GM18511 (cell line): ENCODE measurements at regions not wholly inside any gene's neighbourhood (a gene's known extent, or its start where the extent isn't known, plus 50 kb on each side); places are given as distances from the start of the nearest gene placed in this dataset.
"Not testable (repeated sequence)": the region's sequence is repeated elsewhere in the genome, so short reads cannot be mapped to it uniquely, and the experiment has no call there.

Experiments used
- ATAC-seq: cut with Tn5 transposase; IDR thresholded peaks from one replicate; pipeline ENCODE4 v1.9.1; 2021; ENCODE audit warnings: mild to moderate bottlenecking, moderate library complexity; ENCODE audit not compliant: unreplicated experiment

DNA sequence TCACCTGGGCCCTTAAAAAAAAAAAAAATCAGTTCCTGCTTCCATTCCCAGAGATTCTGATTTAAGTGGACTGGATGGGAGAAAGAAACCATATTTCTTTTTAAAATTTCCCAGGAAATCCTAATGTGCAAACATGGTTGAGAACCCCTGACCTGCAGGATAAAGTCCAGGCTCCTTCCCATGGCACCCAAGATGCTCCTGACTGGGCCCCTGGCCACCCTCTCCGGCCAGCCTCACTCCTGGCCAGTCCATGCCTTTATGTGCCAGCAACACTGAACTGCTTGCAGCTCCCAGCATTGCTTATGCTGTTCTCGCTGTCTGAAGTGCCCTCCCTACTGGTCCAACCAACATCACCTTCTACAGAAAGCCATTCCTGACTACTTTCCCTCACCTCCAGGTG, 93.9 kb downstream of the TEX35 start:
- ATAC-seq: no peak

DNA sequence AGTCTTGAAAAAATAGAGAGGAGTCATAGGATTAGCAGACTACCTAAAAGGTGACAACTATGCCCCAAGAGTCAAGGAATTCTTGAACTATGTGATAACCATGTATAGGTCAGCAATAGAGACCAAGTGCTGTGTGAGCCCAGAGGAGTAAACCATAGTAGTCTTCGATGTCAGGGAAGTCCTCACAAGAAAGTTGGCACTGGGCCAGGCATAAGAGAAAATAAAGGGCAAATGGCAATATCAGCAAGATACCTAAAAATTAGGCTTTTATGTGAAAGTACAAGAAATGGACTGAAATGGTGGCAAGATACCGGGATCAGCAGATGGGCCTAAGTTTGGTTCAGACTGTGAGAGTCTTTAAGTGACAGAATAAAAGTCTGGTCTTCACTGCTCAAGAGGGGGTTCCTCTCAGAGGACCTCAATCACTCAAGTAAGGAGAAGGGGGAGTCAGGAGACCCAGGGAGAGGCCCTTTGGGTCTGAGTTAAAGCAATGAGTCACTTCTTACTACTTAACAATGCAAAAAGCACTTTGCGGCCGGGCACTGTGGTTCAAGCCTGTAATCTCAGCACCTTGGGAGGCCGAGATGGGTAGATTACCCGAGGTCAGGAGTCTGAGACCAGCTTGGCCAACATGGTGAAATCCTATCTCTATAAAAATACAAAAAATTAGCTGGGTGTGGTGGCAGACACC, 95.0 kb downstream of the TEX35 start:
- ATAC-seq: peak; percentile 42

DNA sequence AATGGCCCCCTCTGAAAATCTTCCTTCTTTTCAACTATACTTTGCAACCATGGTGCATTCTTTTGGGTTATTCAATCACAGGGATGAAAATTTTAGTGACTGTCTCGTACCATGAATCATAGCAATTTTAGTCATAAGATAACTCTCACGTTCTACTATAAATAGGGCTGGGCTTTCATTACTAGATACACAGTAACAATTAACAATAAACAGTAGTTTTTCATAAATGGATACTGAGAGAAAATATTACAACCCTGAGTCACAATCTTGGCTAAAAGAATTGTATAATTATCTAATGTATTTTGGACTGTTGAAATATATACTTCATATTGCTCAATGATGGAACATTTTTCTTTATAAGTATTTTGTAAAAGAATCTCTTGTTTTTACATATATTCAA, 96.1 kb downstream of the TEX35 start:
- no peak for ATAC-seq

GRCh38 chr1:178610690-178611410, 97.9 kb downstream of the TEX35 start:
- ATAC-seq: not testable (repeated sequence)

GRCh38 chr1:178612261-178612660, 99.4 kb downstream of the TEX35 start:
- ATAC-seq: no peak

- ATAC-seq: no peak
Observed at GRCh38 chr1:178613271-178613945, 100.5 kb downstream of the TEX35 start.

DNA sequence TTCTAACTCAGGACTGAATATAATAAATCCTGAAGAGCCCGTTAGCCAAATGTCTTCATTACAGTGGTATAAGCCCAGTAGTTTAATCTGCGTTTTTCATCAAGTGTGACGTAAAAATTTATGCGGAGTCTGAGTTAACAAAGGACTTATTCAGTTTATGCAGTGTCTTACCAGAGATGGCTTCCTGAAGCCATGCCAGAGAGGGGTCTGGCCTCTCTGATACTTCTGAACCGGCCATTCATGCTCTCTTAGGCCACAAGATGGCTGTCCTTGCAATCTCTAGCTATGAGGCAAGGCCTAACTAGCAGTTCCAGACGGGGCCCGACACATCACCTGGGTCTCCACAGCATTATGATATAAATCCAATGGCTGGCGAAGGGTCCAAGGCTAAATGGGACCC, 101.4 kb downstream of the TEX35 start:
- ATAC-seq: no peak

DNA sequence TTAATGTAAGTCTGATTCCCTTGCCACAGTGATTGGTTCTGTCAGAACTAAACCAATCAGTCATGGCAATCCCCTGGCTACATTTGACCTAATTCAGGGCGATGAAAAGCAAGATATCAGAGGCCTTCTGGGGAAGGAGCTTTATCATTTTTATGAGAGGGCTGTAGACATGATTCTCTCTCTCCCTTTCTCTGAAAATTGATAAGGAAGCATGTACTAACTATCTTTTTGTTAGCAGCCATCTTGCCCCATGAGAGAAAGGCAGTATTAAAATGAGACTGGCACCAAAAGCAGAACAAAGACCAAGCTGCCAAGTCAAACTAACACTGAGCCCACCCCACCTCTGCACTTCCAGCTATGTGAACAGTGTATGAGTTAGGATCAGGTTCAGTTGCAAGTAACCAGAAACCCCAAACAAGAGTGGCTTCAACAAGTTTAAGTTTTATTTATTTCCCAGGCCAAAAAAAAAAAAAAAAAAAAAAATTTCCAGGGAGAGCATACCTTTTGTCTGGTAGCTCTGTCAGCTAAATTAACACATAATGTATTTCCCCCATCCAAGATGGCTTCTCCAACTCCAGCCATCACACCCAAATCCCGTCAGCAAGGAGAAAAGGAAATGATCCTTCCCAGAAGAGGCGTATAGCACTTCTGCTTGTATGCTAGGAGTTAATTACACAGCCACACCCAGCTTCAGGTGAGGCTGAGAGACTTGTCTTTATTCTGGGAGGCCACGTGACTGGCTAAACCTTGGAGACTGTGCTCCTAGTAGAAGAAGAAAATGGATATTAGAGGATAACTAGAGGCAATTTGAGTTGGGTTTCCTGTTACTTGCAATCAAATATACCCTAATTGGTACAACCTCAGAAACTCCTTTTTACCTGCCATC, 105.8 kb upstream of the RALGPS2 start:
- ATAC-seq: no peak

DNA sequence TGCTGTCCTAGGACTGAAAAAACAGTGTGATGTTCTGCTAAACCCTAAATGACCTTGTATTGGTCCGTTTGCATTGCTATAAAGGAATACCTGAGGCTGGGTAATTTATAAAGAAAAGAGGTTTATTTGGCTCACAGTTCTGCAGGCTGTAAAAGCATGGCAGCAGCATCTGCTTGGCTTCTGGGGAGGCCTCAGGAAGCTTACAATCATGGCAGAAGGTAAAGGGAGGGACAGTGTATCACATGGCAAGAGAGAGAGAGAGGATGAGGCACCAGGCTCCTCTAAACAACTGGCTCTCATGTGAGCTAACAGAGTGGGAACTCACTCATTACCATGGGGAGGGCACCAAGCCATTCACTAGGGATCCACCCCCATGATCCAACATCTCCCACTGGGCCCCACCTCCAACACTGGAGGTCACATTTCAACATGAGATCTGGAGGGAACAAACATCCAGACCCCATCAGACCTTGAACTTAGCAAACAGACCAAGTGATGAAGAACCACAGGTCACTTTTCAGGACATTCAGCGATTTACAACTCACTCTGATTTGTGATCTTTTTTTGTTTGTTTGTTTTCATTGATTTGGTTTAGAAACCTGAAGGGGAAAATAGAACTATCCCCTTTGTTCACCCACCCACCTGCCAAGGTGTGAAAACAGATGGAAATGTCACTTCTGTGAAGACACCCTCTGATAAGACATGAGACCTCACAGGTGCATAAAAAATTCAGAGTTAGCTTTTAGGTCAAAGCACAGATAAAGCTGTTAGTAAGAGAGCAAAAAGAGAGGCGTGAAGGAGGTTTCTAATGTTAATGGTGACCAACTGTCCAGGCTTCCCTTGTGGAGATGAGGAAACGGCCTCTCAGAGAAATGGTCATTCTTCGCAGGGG, 104.2 kb upstream of the RALGPS2 start:
- ATAC-seq: no peak

DNA sequence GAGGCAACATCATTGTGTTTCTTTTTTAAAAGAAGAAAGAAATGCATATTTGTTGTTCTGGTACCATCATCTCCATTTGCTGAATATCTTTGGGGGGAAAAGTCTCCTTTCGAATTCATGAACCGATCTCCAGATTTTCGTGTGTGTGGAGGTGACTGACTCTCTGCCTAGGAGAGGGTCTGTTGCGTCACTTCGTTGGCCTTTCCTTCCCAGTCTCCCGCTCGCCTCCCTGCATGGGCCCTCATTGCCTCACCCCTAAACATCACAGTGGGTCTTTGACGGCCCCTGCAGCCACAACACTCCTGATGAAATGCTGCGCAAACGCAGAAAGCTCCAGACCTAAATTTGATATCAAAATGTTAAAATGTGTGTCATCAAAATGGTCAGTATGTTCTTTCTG, 103.2 kb upstream of the RALGPS2 start:
- no peak for ATAC-seq

DNA sequence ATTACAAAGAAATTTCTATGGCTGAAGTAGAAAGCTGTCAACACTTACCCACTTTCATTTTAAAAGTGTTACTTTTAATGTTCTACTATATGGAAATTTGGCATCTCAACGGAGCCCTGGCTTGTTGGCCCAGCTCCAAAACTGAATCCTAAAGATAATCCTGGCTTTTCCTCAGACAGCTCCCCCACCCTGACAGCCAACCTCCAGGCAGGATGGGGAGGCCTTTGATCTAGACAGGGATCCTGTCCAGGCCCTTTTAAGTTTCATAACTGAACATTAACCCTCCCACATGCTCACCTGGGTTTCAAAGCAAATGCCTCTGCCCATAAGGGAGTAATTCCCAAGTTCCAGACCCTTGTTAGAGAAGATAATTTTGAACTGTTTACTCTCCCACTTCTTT, 99.3 kb upstream of the RALGPS2 start:
- ATAC-seq: no peak

DNA sequence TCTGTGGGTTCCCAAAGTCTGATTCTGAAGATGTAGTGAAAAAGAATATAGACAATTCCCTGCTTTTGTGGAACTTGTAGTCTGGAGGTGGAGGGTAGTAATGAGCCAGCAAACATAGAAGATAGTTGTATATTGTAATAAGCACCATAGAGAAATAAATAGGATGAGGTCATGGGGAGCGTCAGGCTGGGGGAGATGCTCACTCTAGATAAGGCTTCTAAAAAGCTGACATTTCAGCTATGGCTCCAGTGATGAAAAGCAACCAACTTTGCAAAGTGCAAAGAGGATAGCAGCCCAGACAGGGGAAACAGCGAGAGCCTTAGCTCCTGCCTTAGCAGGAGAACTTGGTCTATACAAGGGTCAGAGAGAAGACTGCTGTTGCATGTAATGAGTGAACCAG, 98.0 kb upstream of the RALGPS2 start:
- ATAC-seq: no peak

GRCh38 chr1:178628637-178629251, 96.3 kb upstream of the RALGPS2 start:
- no peak for ATAC-seq

GRCh38 chr1:178629252-178630154, 95.5 kb upstream of the RALGPS2 start:
- ATAC-seq: no peak

GRCh38 chr1:178630417-178630816, 94.6 kb upstream of the RALGPS2 start:
- no peak for ATAC-seq

GRCh38 chr1:178632653-178633052, 92.4 kb upstream of the RALGPS2 start:
- ATAC-seq: no peak

- no peak for ATAC-seq
Observed at GRCh38 chr1:178633056-178633455, 92.0 kb upstream of the RALGPS2 start.

GRCh38 chr1:178634445-178634844, 90.6 kb upstream of the RALGPS2 start:
- ATAC-seq: no peak

DNA sequence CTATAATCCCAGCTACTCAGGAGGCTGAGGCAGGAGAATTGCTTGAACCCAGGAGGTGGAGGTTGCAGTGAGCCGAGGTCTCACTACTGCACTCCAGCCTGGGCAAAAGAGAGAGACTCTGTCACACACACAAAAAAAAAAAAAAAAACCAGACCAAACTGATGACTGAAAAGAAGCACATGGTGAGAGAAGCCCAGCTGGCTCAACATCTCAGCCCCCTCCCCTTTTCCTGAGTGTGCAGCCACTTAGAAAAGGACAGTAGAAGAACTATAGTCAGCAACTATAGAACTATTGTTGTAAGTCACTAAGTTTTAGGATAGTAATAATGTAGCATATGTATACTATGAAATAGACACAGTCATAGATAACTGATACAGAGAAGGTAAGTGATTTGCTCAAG, 87.2 kb upstream of the RALGPS2 start:
- no peak for ATAC-seq
